ENCODE measurements at regions not wholly inside any gene's neighbourhood (a gene's known extent, or its start where the extent isn't known, plus 50 kb on each side); places are given as distances from the start of the nearest gene placed in this dataset.
"Not testable (repeated sequence)": the region's sequence is repeated elsewhere in the genome, so short reads cannot be mapped to it uniquely, and the experiment has no call there.

GRCh38 chr6:26818640-26819225 is 159.2 kb upstream of the ZNF322 start:
- H3K36me3 Mint-ChIP-seq, H3K4me1 Mint-ChIP-seq, CTCF ChIA-PET: not testable (repeated sequence)

GRCh38 chr6:26827965-26828364 is 168.4 kb upstream of the ZNF322 start:
- DNase-seq (ENCODE audit: low spot score); H3K27me3 Mint-ChIP-seq (ENCODE audit: low read depth); H3K9me3 Mint-ChIP-seq; H3K36me3 Mint-ChIP-seq; POLR2A ChIA-PET; CTCF ChIA-PET; H3K27ac Mint-ChIP-seq; H3K4me3 Mint-ChIP-seq; H3K4me1 Mint-ChIP-seq: not testable (repeated sequence)
- peak; percentile 92 for ATAC-seq

More at GRCh38 chr6:26818640-26819225, 159.2 kb upstream of the ZNF322 start:
- POLR2A ChIA-PET; H3K27me3 Mint-ChIP-seq (ENCODE audit: low read depth); DNase-seq (ENCODE audit: low spot score); H3K9me3 Mint-ChIP-seq; H3K4me3 Mint-ChIP-seq; H3K27ac Mint-ChIP-seq: not testable (repeated sequence)
- peak; percentile 61 for ATAC-seq

GRCh38 chr6:26829480-26829879 is 169.9 kb upstream of the ZNF322 start:
- H3K27me3 Mint-ChIP-seq (ENCODE audit: low read depth); H3K4me1 Mint-ChIP-seq; H3K27ac Mint-ChIP-seq; H3K36me3 Mint-ChIP-seq; CTCF ChIA-PET; DNase-seq (ENCODE audit: low spot score); H3K9me3 Mint-ChIP-seq; H3K4me3 Mint-ChIP-seq; POLR2A ChIA-PET: not testable (repeated sequence)
- peak; percentile 57; the same call in 1 of the 2 replicates for ATAC-seq

- H3K4me3 Mint-ChIP-seq; H3K27ac Mint-ChIP-seq; H3K9me3 Mint-ChIP-seq; H3K4me1 Mint-ChIP-seq; POLR2A ChIA-PET; DNase-seq (ENCODE audit: low spot score); H3K36me3 Mint-ChIP-seq; H3K27me3 Mint-ChIP-seq (ENCODE audit: low read depth); CTCF ChIA-PET; ATAC-seq: not testable (repeated sequence)
These were observed 171.4 kb upstream of the ZNF322 start for GRCh38 chr6:26830992-26831391.

- not testable (repeated sequence) for DNase-seq (ENCODE audit: low spot score)
These were observed 176.2 kb upstream of the ZNF322 start for GRCh38 chr6:26835707-26836106.

GRCh38 chr6:26836657-26837056 is 177.1 kb upstream of the ZNF322 start:
- peaks cover 12% of the 10 kb centered on the region for H3K4me1 Mint-ChIP-seq
- H3K9me3 Mint-ChIP-seq; H3K27me3 Mint-ChIP-seq (ENCODE audit: low read depth); CTCF ChIA-PET; H3K4me3 Mint-ChIP-seq; POLR2A ChIA-PET; H3K27ac Mint-ChIP-seq; ATAC-seq; DNase-seq (ENCODE audit: low spot score); H3K36me3 Mint-ChIP-seq: not testable (repeated sequence)

More at GRCh38 chr6:26835707-26836106, 176.2 kb upstream of the ZNF322 start:
- H3K27me3 Mint-ChIP-seq (ENCODE audit: low read depth); H3K4me3 Mint-ChIP-seq; CTCF ChIA-PET; H3K9me3 Mint-ChIP-seq; POLR2A ChIA-PET; H3K27ac Mint-ChIP-seq; H3K36me3 Mint-ChIP-seq; ATAC-seq: not testable (repeated sequence)
- H3K4me1 Mint-ChIP-seq = peaks cover 12% of the 10 kb centered on the region

GRCh38 chr6:26844823-26845222 is 185.3 kb upstream of the ZNF322 start:
- H3K27me3 Mint-ChIP-seq (ENCODE audit: low read depth); H3K4me3 Mint-ChIP-seq; POLR2A ChIA-PET; H3K27ac Mint-ChIP-seq; H3K4me1 Mint-ChIP-seq; H3K36me3 Mint-ChIP-seq; ATAC-seq; CTCF ChIA-PET; DNase-seq (ENCODE audit: low spot score): not testable (repeated sequence)
- H3K9me3 Mint-ChIP-seq = peaks cover 11% of the 10 kb centered on the region

GRCh38 chr6:26857289-26857688 is 197.7 kb upstream of the ZNF322 start:
- POLR2A ChIA-PET = not testable (repeated sequence)

GRCh38 chr6:26859067-26859770 is 199.7 kb upstream of the ZNF322 start:
- H3K9me3 Mint-ChIP-seq; DNase-seq (ENCODE audit: low spot score); H3K27ac Mint-ChIP-seq; CTCF ChIA-PET; H3K4me1 Mint-ChIP-seq; H3K4me3 Mint-ChIP-seq; POLR2A ChIA-PET; H3K36me3 Mint-ChIP-seq; H3K27me3 Mint-ChIP-seq (ENCODE audit: low read depth); ATAC-seq: not testable (repeated sequence)

More at GRCh38 chr6:26857289-26857688, 197.7 kb upstream of the ZNF322 start:
- DNase-seq (ENCODE audit: low spot score); H3K4me3 Mint-ChIP-seq; CTCF ChIA-PET; H3K27me3 Mint-ChIP-seq (ENCODE audit: low read depth); H3K4me1 Mint-ChIP-seq; H3K36me3 Mint-ChIP-seq; H3K27ac Mint-ChIP-seq; ATAC-seq; H3K9me3 Mint-ChIP-seq: not testable (repeated sequence)

GRCh38 chr6:26859771-26860163 is 200.2 kb upstream of the ZNF322 start:
- H3K4me3 Mint-ChIP-seq; H3K9me3 Mint-ChIP-seq; H3K27me3 Mint-ChIP-seq (ENCODE audit: low read depth); DNase-seq (ENCODE audit: low spot score); H3K27ac Mint-ChIP-seq; ATAC-seq; CTCF ChIA-PET; H3K36me3 Mint-ChIP-seq; H3K4me1 Mint-ChIP-seq; POLR2A ChIA-PET: not testable (repeated sequence)

GRCh38 chr6:26861913-26862312 is 202.4 kb upstream of the ZNF322 start:
- H3K4me1 Mint-ChIP-seq; H3K27ac Mint-ChIP-seq; ATAC-seq; H3K27me3 Mint-ChIP-seq (ENCODE audit: low read depth); H3K36me3 Mint-ChIP-seq; H3K4me3 Mint-ChIP-seq; H3K9me3 Mint-ChIP-seq; DNase-seq (ENCODE audit: low spot score); POLR2A ChIA-PET; CTCF ChIA-PET: not testable (repeated sequence)

- H3K9me3 Mint-ChIP-seq; H3K36me3 Mint-ChIP-seq; CTCF ChIA-PET; POLR2A ChIA-PET; H3K4me1 Mint-ChIP-seq; H3K27me3 Mint-ChIP-seq (ENCODE audit: low read depth); H3K27ac Mint-ChIP-seq; DNase-seq (ENCODE audit: low spot score); H3K4me3 Mint-ChIP-seq; ATAC-seq: not testable (repeated sequence)
These were observed 204.1 kb upstream of the ZNF322 start for GRCh38 chr6:26863641-26864040.

- H3K4me3 Mint-ChIP-seq; H3K27me3 Mint-ChIP-seq (ENCODE audit: low read depth); DNase-seq (ENCODE audit: low spot score); H3K36me3 Mint-ChIP-seq; CTCF ChIA-PET; H3K9me3 Mint-ChIP-seq; ATAC-seq; POLR2A ChIA-PET; H3K4me1 Mint-ChIP-seq: not testable (repeated sequence)
- peak overlapping the region; percentile 70; the same call in 1 of the 2 replicates for H3K27ac Mint-ChIP-seq
These were observed 239.2 kb upstream of the ZNF322 start for GRCh38 chr6:26898785-26899184.

Data from WTC11 (cell line).